HepG2 (cell line): ENCODE measurements at regions not wholly inside any gene's neighbourhood (a gene's known extent, or its start where the extent isn't known, plus 50 kb on each side); places are given as distances from the start of the nearest gene placed in this dataset.

ENCODE experiments used
- ATAC-seq: fragments of 200-7000 bp; cut with Tn5 transposase; 3 replicates; pipeline ENCODE4 v1.9.1; 2020; ENCODE audit warnings: mild to moderate bottlenecking, moderate library complexity
- BruUV-seq: library from RNA; stranded (reverse); fragments of 400-500 nt; replicated peaks from 2 replicates; lab custom pipeline; 2021; lab: Mats Ljungman, UMichigan
- CTCF ChIA-PET: fragments of 300-600 bp; formaldehyde crosslinking; extraction: SDS; loops from one replicate; lab custom pipeline; 2021; ENCODE audit warnings: low total read pairs, inconsistent platforms, low intra/inter-chr PET ratio; lab: Yijun Ruan, JAX
- POLR2A ChIA-PET: fragments of 350-600 bp; sonication (Branson Sonifier 250); formaldehyde crosslinking; loops from one replicate; lab custom pipeline; 2020; ENCODE audit warnings: antibody characterized with exemption, inconsistent platforms; lab: Yijun Ruan, JAX
- DNase-seq: peaks from one replicate; pipeline ENCODE4 v3.0.0-alpha.2; 2015; ENCODE audit warnings: low spot score
- FAIRE-seq: peaks from 3 replicates; lab custom pipeline; 2011; peaks lifted over from hg19 to GRCh38; lab: Jason Lieb, UNC
- H2AFZ ChIP-seq: one replicate; pipeline ENCODE4 v1.6.1; 2011; ENCODE audit warnings: low read length, inconsistent platforms
- H3K27ac ChIP-seq: fragments of 300-600 bp; 3 replicates; pipeline ENCODE4 v1.8.0; 2011; ENCODE audit warnings: mixed run types, mild to moderate bottlenecking, mixed read lengths, low read length, inconsistent platforms; ENCODE audit not compliant: insufficient read depth; ENCODE audit errors: extremely low read length
- H3K27me3 ChIP-seq, 2 experiments: fragments of 200-600 bp in 1 of 2; 2 replicates in 1 of 2; 3 replicates in 1 of 2; pipeline versions ENCODE4 v1.6.0 to v1.8.0; 2011; ENCODE audit warnings: low read length in 2 of 2, mild to moderate bottlenecking in 2 of 2, moderate library complexity in 2 of 2, inconsistent platforms in 1 of 2; ENCODE audit not compliant: insufficient read depth in 2 of 2, control insufficient read depth in 1 of 2
- H3K36me3 ChIP-seq, 2 experiments: fragments of 200-600 bp in 1 of 2; replicated peaks in 1 of 2; 2 replicates in 1 of 2; 3 replicates in 1 of 2; pipeline versions ENCODE4 v1.5.1 to v1.8.0; 2011; ENCODE audit warnings: low read length in 2 of 2, inconsistent platforms in 1 of 2; ENCODE audit not compliant: insufficient read depth in 2 of 2, control insufficient read depth in 1 of 2
- H3K4me1 ChIP-seq: 2 replicates; pipeline ENCODE4 v1.5.1; 2012; ENCODE audit warnings: low read length, inconsistent platforms; ENCODE audit not compliant: insufficient read depth
- H3K4me2 ChIP-seq: 2 replicates; pipeline ENCODE4 v1.6.0; 2011; ENCODE audit warnings: low read depth, low read length, inconsistent platforms
- H3K4me3 ChIP-seq, 3 experiments: fragments of 200-600 bp in 1 of 3; sonication (generic), shearing (Covaris generic) in 1 of 3; replicated peaks in 1 of 3; 2 replicates each; pipeline ENCODE4 v1.5.1; 2011 to 2016; ENCODE audit warnings: low read length in 3 of 3, inconsistent platforms in 2 of 3, low read depth in 2 of 3, mild to moderate bottlenecking in 2 of 3, control low read depth in 1 of 3, mixed read lengths in 1 of 3; ENCODE audit not compliant: insufficient read depth in 1 of 3
- H3K79me2 ChIP-seq: one replicate; pipeline ENCODE4 v1.6.1; 2011; ENCODE audit warnings: low read length, inconsistent platforms; ENCODE audit not compliant: insufficient read depth
- H3K9ac ChIP-seq: 2 replicates; pipeline ENCODE4 v1.6.0; 2011; ENCODE audit warnings: mild to moderate bottlenecking, low read depth, low read length, inconsistent platforms; ENCODE audit not compliant: insufficient read depth
- H3K9me3 ChIP-seq: 2 replicates; pipeline ENCODE4 v1.5.1; 2012; ENCODE audit warnings: mild to moderate bottlenecking, low read length
- H4K20me1 ChIP-seq: 2 replicates; pipeline ENCODE4 v1.6.0; 2011; ENCODE audit warnings: inconsistent platforms, mild to moderate bottlenecking, low read length, moderate library complexity; ENCODE audit not compliant: insufficient read depth
- AHR ChIP-seq: IDR thresholded peaks from 2 replicates; pipeline ENCODE4 v1.6.1; 2018; ENCODE audit warnings: missing genetic modification reagents, missing compliant biosample characterization
- ATF1 ChIP-seq: IDR thresholded peaks from 2 replicates; pipeline ENCODE4 v1.6.1; 2016; ENCODE audit warnings: mild to moderate bottlenecking, control low read depth
- ATF7 ChIP-seq, 2 experiments: fragments of 450-650 bp in 1 of 2; sonication (generic) in 1 of 2; formaldehyde crosslinking in 1 of 2; IDR thresholded peaks; 2 replicates each; pipeline versions ENCODE4 v1.4.0 to v1.6.1; 2016 to 2020; ENCODE audit warnings: antibody characterized with exemption in 1 of 2, mild to moderate bottlenecking in 1 of 2, missing genetic modification reagents in 1 of 2
- HHEX ChIP-seq: IDR thresholded peaks from 2 replicates; pipeline ENCODE4 v1.6.1; 2016; ENCODE audit warnings: control low read depth
- MLXIP ChIP-seq: sonication (generic); formaldehyde crosslinking; IDR thresholded peaks from 2 replicates; pipeline ENCODE4 v1.9.0; 2021; ENCODE audit warnings: missing genetic modification reagents, borderline replicate concordance
- NCOA1 ChIP-seq: sonication (generic); formaldehyde crosslinking; IDR thresholded peaks from 2 replicates; pipeline ENCODE4 v1.9.0; 2021; ENCODE audit warnings: missing genetic modification reagents
- SALL1 ChIP-seq: sonication (generic); formaldehyde crosslinking; IDR thresholded peaks from 2 replicates; pipeline ENCODE4 v1.8.0; 2022; ENCODE audit warnings: mild to moderate bottlenecking, missing genetic modification reagents
- SMYD3 ChIP-seq: sonication (generic); formaldehyde crosslinking; IDR thresholded peaks from 2 replicates; pipeline ENCODE4 v1.8.1; 2023; ENCODE audit warnings: mild to moderate bottlenecking, missing genetic modification reagents
- ZNF343 ChIP-seq: sonication (generic); formaldehyde crosslinking; IDR thresholded peaks from 2 replicates; pipeline ENCODE4 v1.4.0; 2020; ENCODE audit warnings: mild to moderate bottlenecking, missing genetic modification reagents
- ZNF550 ChIP-seq: sonication (generic); formaldehyde crosslinking; IDR thresholded peaks from 2 replicates; pipeline ENCODE4 v1.4.0; 2020; ENCODE audit warnings: mild to moderate bottlenecking, missing genetic modification reagents, borderline replicate concordance
- ZNF839 ChIP-seq: sonication (generic); formaldehyde crosslinking; IDR thresholded peaks from 2 replicates; pipeline ENCODE4 v1.4.0; 2020; ENCODE audit warnings: missing genetic modification reagents, mild to moderate bottlenecking, borderline replicate concordance
- ZSCAN31 ChIP-seq: sonication (generic); formaldehyde crosslinking; IDR thresholded peaks from 2 replicates; pipeline ENCODE4 v1.5.0; 2020; ENCODE audit warnings: low read depth, mild to moderate bottlenecking, missing genetic modification reagents
- WGBS: methylation state at CpG from one replicate; pipeline ENCODE4 v1.1.6; 2017; ENCODE audit warnings: low lambda C conversion rate; 5-methylcytosine and 5-hydroxymethylcytosine counted together
- in situ Hi-C: cut with HindIII; loops from 2 replicates; pipeline ENCODE4 v1.10.0; 2017; ENCODE audit warnings: low pct_unique_long_range_greater_than_20kb; ENCODE audit not compliant: extremely low pct_ligation_motif_present
- intact Hi-C: fragments of 100-400 bp; cut with micrococcal nuclease; formaldehyde crosslinking; loops from one replicate; pipeline ENCODE4 v1.10.0; 2022; ENCODE audit not compliant: unreplicated experiment
- TF ChIP-seq, protein P1 (sequence below): IDR thresholded peaks from 2 replicates; pipeline ENCODE4 v1.6.1; 2016; ENCODE audit warnings: missing compliant biosample characterization, missing genetic modification reagents, borderline replicate concordance

DNA sequence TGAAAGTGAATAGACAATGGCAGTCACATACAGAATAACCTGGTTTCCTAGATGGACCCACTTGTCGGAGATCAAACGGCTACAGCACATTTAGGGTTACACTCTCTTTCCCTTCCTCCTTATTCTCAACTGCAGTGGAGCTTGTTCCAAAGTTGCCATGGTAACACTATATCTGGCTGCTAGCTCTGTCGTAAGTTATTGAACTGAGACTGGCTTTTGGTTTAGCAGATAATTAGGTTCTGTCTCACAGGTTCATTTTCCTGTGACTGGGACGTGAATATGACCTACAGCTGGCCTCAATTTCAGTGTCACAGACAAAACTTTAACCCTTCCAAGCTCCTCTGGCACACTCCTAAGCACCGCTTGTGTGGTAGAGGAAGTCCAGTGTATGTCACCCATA is 875.8 kb downstream of the USP25 start:
- Histone ChIP-seq H3K4me2 (no peak overlapping the region), H2AFZ (no peak overlapping the region), H3K27ac (no peak overlapping the region), H3K79me2 (no peaks in the 10 kb centered on the region), H3K9me3 (no peaks in the 10 kb centered on the region), H3K4me3 (no peak overlapping the region), H3K27me3 (no peaks in the 10 kb centered on the region), H3K4me1 (no peaks in the 10 kb centered on the region), H3K36me3 (no peaks in the 10 kb centered on the region), H3K9ac (no peak overlapping the region), H4K20me1 (no peaks in the 10 kb centered on the region)
- in situ Hi-C loops (no loop called here), intact Hi-C loops (no loop called here)
- ChIA-PET POLR2A (no interaction called here), CTCF (no interaction called here)
- 5% methylated on average over 5 of the region's 5 CpGs for WGBS
- FAIRE-seq: no peak
- ATAC-seq: no peak
- TF ChIP-seq SALL1 (CRISPR knock-in tag): no peak
- TF ChIP-seq ATF7 (IDR thresholded peaks at IDR 0.05): no peak
- TF ChIP-seq ATF7 (CRISPR knock-in tag; IDR thresholded peaks at IDR 0.05): no peak
- no peak for TF ChIP-seq MLXIP (CRISPR knock-in tag)
- no peak for TF ChIP-seq ZNF550 (CRISPR knock-in tag)
- TF ChIP-seq, protein P1, sequence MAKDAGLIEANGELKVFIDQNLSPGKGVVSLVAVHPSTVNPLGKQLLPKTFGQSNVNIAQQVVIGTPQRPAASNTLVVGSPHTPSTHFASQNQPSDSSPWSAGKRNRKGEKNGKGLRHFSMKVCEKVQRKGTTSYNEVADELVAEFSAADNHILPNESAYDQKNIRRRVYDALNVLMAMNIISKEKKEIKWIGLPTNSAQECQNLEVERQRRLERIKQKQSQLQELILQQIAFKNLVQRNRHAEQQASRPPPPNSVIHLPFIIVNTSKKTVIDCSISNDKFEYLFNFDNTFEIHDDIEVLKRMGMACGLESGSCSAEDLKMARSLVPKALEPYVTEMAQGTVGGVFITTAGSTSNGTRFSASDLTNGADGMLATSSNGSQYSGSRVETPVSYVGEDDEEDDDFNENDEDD (CRISPR knock-in tag): no peak
- TF ChIP-seq HHEX (CRISPR knock-in tag): no peak
- no peak for TF ChIP-seq ZNF839 (CRISPR knock-in tag)
- TF ChIP-seq ZSCAN31 (CRISPR knock-in tag): no peak
- no peak for TF ChIP-seq SMYD3 (CRISPR knock-in tag)
- TF ChIP-seq AHR: no peak
- TF ChIP-seq ZNF343: no peak
- TF ChIP-seq NCOA1: no peak
- no peak for TF ChIP-seq ATF1 (CRISPR knock-in tag)
- no peak for DNase-seq
- BruUV-seq: no TSS peak
